Effector memory CD4-positive, alpha-beta T cell (primary cell): ENCODE measurements at regions not wholly inside any gene's neighbourhood (a gene's known extent, or its start where the extent isn't known, plus 50 kb on each side); places are given as distances from the start of the nearest gene placed in this dataset.
"Not testable (repeated sequence)": the region's sequence is repeated elsewhere in the genome, so short reads cannot be mapped to it uniquely, and the experiment has no call there.

ENCODE experiments used
- DNase-seq, 3 donors: peaks; one replicate each; pipeline ENCODE4 v3.0.0-alpha.2; 2020
- H3K27ac ChIP-seq: 2 replicates; pipeline ENCODE4 v1.7.0; 2013; ENCODE audit warnings: mild to moderate bottlenecking, low read length, moderate library complexity; ENCODE audit not compliant: insufficient read depth, poor library complexity, severe bottlenecking
- H3K27me3 ChIP-seq: replicated peaks from 2 replicates; pipeline ENCODE4 v1.7.0; 2013; ENCODE audit warnings: mild to moderate bottlenecking, low read length; ENCODE audit not compliant: insufficient read depth, control insufficient read depth, poor library complexity, severe bottlenecking
- H3K36me3 ChIP-seq: 2 replicates; pipeline ENCODE4 v1.7.0; 2013; ENCODE audit warnings: mild to moderate bottlenecking, low read length, moderate library complexity; ENCODE audit not compliant: control insufficient read depth, insufficient read depth
- H3K4me1 ChIP-seq: 2 replicates; pipeline ENCODE4 v1.7.0; 2013; ENCODE audit warnings: low read length, mild to moderate bottlenecking; ENCODE audit not compliant: control insufficient read depth, insufficient read depth, poor library complexity, severe bottlenecking
- H3K4me3 ChIP-seq: 2 replicates; pipeline ENCODE4 v1.7.0; 2013; ENCODE audit warnings: low read length, low read depth, mild to moderate bottlenecking; ENCODE audit not compliant: insufficient read depth, poor library complexity, severe bottlenecking
- H3K9me3 ChIP-seq: 2 replicates; pipeline ENCODE4 v1.7.0; 2013; ENCODE audit warnings: mild to moderate bottlenecking, low read length, moderate library complexity; ENCODE audit not compliant: control insufficient read depth

DNA sequence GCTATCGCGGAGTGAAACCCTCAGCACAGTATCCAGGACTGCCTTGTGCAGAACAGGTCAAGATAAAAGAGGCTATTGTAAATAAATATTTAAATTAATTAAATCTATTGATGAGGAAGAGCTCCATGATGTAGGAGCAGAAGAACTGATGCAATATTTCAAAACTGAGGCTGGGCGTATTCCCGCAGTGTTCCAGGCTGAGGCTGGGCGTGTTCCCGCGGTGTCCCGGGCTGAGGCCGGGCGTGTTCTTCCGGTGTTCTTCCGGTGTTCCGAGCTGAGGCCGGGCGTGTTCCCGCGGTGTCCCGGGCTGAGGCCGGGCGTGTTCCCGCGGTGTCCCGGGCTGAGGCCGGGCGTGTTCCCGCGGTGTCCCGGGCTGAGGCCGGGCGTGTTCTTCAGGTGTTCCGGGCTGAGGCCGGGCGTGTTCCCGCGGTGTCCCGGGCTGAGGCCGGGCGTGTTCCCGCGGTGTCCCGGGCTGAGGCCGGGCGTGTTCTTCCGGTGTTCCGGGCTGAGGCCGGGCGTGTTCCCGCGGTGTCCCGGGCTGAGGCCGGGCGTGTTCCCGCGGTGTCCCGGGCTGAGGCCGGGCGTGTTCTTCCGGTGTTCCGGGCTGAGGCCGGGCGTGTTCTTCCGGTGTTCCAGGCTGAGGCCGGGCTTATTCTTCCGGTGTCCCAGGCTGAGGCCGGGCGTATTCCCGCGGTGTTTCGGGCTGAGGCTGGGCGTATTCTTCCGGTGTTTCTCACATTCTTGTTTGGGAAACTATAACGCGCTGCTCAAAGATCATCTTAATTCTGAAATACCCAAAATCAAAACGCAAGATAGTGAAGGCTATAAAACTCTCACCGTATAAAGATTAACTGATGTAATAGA, 130.1 kb upstream of the FRG1 start:
- not testable (repeated sequence) for H3K4me1 ChIP-seq, H3K4me3 ChIP-seq, H3K27ac ChIP-seq, H3K27me3 ChIP-seq, DNase-seq, H3K9me3 ChIP-seq, H3K36me3 ChIP-seq

DNA sequence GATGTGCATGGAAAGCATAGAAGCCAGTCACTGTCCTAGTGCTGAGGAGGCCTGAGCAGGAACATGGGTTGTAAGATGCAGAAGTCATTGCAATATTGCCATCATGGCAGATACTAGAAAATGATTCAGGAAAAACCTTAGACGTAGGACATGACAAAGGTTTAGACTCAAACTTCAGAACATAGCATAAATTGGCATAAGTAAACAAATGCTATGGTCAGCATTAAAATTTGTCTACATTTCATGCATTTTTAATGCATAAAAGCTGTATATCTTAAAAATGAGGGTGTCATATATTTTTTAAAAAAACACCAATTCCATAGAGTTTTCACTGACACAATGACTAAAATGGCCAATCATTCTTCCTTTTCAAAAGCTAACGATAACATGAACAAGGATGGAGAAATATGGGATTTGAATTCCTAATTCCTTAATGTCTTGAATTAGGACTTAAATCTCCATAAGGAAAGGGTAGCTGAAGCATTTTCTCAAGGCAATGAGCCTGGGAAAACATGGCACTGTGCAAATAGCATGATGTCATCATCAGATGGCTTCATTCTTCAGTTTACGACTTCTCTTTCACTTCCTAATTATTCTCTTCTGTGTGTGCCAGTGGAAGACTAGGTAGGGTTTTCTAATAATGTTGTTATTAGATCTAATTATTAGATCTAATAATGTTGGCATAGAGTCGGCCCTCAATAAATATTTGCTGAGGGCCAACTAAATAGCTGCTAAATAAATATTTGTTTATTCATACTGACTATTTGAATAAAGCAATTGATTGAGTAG, 125.1 kb upstream of the FRG1 start:
- H3K27ac ChIP-seq: no peak overlapping the region
- H3K27me3 ChIP-seq: no peaks in the 10 kb centered on the region
- H3K9me3 ChIP-seq: no peaks in the 10 kb centered on the region
- H3K4me1 ChIP-seq: no peaks in the 10 kb centered on the region
- no peaks in the 10 kb centered on the region for H3K36me3 ChIP-seq
- H3K4me3 ChIP-seq: no peak overlapping the region
- DNase-seq: no peak

DNA sequence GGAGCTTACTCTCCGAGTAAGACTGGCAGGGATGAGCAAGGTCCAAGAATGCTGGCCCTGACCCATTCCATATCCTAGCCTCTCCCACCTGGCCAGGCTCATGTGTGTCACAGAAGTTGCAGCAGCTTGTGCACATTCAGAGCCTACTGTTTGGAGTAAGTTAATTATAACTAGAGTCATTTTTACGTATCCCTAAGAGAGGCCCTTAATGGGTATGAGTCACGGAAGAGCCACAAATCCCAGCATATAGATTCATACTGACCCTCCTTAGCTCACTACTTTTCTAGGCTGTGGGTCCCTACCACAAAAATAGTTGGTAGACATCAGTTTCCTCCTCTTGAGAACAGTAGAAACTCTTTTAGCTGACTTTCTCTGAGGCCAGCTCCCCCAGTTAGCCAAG, 118.3 kb upstream of the FRG1 start:
- no peak for DNase-seq
- H3K4me3 ChIP-seq: no peak overlapping the region

DNA sequence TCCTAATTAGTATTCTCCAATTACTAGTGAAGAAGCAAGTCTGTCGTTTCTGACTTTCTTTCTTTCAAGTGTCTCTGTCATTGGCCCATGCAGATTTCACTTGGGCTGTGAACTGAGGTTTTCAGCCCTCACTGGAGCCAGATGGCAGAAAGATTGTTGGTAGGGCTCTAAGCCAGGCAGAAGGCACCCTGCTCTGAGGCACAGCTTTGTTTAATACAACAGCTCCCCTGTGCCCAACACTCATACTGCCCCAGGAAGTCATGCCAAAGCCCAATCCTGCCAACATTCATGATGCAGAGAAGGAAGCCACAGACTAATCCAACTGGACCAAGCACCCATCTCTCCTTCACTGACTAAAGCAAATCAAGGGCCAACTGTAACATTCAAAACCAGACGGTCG, 117.1 kb upstream of the FRG1 start:
- H3K4me1 ChIP-seq: no peaks in the 10 kb centered on the region
- no peaks in the 10 kb centered on the region for H3K36me3 ChIP-seq
- DNase-seq: no peak
- no peaks in the 10 kb centered on the region for H3K27me3 ChIP-seq
- no peak overlapping the region for H3K27ac ChIP-seq
- no peak overlapping the region for H3K4me3 ChIP-seq
- H3K9me3 ChIP-seq: no peaks in the 10 kb centered on the region

More for the DNA sequence above, 118.3 kb upstream of the FRG1 start:
- H3K9me3 ChIP-seq: no peaks in the 10 kb centered on the region
- H3K27me3 ChIP-seq: no peaks in the 10 kb centered on the region
- no peaks in the 10 kb centered on the region for H3K36me3 ChIP-seq
- no peaks in the 10 kb centered on the region for H3K4me1 ChIP-seq
- no peak overlapping the region for H3K27ac ChIP-seq

DNA sequence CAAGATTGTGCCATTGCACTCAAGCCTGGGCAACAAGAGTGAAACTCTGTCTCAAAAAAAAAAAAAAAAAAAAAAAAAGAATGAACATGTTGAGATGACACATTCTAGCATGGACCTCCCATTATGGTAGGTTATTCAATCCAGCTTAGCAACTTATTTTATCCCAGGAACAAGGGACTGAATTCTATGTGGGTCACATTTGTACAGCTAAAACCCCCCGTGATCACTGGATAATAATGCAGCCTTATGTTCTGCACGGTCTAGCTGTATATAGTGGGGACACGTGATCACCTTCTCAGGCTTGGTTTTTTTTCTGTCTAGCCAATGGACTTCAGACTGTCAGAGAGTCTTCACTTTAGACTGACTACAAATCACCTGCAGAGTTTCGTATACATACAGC, 115.2 kb upstream of the FRG1 start:
- DNase-seq: no peak
- H3K9me3 ChIP-seq: no peaks in the 10 kb centered on the region
- no peaks in the 10 kb centered on the region for H3K4me1 ChIP-seq
- no peaks in the 10 kb centered on the region for H3K27me3 ChIP-seq
- no peak overlapping the region for H3K4me3 ChIP-seq
- H3K27ac ChIP-seq: no peak overlapping the region
- no peaks in the 10 kb centered on the region for H3K36me3 ChIP-seq

DNA sequence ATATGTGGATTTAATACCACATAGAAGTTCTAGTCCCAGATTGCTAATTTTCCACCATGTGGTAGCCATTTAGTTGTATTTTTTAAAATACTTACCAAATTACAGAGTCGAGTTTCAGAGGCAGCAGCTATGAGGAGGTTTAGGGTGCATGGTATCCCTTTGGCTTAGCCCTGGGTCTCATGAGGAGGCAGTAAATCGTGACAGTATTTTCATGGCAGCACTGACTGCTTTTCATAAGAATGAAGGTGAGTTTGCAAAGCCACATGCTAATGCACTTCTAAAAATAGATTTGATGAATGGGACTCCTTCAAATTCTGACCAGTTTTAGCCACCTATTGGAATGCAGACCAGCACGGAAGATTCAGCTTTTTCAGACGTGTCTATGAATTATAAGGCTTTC, 114.0 kb upstream of the FRG1 start:
- no peaks in the 10 kb centered on the region for H3K4me1 ChIP-seq
- no peaks in the 10 kb centered on the region for H3K9me3 ChIP-seq
- no peaks in the 10 kb centered on the region for H3K27me3 ChIP-seq
- no peak for DNase-seq
- no peaks in the 10 kb centered on the region for H3K36me3 ChIP-seq
- no peak overlapping the region for H3K27ac ChIP-seq
- no peak overlapping the region for H3K4me3 ChIP-seq

DNA sequence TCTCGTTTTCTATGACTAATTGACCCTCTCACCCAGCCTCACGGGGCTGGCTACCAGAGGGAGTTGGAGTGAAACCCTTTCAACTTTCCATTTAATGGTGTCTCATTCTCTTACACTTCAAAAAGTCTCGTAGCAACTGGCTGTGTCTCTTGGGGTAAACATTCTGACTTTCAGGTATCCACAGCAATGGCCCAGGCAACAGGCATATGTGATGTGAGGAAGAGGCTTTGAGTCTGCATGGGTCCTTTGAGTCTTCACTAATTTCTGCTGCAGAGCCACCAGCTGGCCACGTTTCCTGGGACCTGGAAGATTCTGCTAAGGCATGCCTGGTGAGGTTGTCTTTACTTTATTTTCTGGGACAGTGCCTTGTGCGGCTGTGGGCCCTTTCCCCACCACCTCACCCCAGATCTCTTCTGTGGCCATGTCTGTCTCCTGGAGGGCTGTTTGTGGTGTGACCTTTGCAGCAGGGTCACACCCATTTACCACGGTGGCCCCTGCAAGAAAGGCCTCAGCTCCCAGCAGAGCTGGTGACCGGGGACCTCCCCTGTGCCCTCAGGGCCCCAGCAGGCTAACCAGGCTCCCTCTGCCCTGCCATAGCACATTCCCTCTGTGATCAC, 112.5 kb upstream of the FRG1 start:
- Histone ChIP-seq H3K27ac (no peak overlapping the region), H3K36me3 (no peaks in the 10 kb centered on the region), H3K4me3 (no peak overlapping the region), H3K4me1 (no peaks in the 10 kb centered on the region), H3K9me3 (no peaks in the 10 kb centered on the region), H3K27me3 (no peaks in the 10 kb centered on the region)
- no peak for DNase-seq

DNA sequence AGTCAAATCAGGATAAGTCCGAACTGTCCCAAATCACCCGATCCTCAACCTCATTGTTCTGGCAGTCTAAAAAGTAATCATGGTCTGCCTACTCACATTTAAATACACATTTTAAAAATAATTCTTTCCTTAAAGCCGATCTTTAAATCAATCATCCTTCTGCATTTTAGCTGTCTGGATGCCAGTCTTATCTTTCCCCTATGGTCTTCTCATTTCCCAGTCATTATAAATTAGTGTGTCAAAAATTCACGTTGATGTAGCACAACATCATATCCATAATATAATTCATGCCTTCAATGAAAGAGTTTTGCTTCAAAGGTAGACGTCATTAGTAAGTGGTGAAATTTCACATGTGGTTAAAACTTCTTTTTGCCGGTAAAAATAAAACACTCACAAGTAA, 108.1 kb upstream of the FRG1 start:
- no peak for DNase-seq
- H3K27me3 ChIP-seq: no peaks in the 10 kb centered on the region
- H3K4me1 ChIP-seq: no peaks in the 10 kb centered on the region
- H3K9me3 ChIP-seq: no peaks in the 10 kb centered on the region
- H3K27ac ChIP-seq: no peak overlapping the region
- H3K4me3 ChIP-seq: no peak overlapping the region
- H3K36me3 ChIP-seq: no peaks in the 10 kb centered on the region

DNA sequence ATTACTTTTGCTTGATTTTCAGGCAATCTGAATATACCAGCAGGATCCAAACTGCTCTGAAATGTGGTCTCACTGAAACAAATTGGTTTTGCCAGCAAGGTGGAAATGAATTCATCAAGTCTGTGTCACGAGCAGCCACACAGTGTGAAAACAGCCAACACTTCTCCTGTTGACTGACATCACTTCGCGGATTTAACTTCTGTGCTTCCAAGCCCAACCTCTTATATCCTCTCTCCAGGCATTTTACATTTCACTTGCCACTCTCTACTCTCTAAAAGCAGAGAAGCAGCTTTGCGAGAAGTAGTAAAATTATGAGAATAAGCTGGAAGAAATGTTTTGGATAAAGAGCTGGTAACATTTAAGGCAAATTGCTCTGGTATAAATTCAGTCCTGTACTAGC, 106.1 kb upstream of the FRG1 start:
- no peak for DNase-seq
- Histone ChIP-seq H3K27me3 (no peaks in the 10 kb centered on the region), H3K27ac (no peak overlapping the region), H3K4me3 (no peak overlapping the region), H3K36me3 (no peaks in the 10 kb centered on the region), H3K4me1 (no peaks in the 10 kb centered on the region), H3K9me3 (no peaks in the 10 kb centered on the region)

DNA sequence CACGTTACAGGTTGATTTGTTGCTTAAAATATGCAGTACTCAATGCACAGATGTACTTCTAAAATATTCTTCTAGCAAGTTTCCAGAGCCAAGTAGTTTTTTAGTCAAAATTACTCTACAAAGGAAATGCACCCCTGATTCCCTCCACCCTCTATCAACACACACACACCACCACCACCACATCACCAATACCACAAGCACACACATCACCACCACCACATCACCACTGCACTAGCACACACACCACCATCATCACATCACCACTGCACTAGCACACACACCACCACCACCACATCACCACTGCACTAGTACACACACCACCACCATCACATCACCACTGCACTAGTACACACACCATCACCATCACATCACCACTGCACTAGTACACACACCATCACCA, 105.2 kb upstream of the FRG1 start:
- no peaks in the 10 kb centered on the region for H3K4me1 ChIP-seq
- no peaks in the 10 kb centered on the region for H3K9me3 ChIP-seq
- H3K27ac ChIP-seq: no peak overlapping the region
- DNase-seq: no peak
- H3K27me3 ChIP-seq: no peaks in the 10 kb centered on the region
- no peak overlapping the region for H3K4me3 ChIP-seq
- no peaks in the 10 kb centered on the region for H3K36me3 ChIP-seq
